AML-193 (cell line): ENCODE measurements at regions not wholly inside any gene's neighbourhood (a gene's known extent, or its start where the extent isn't known, plus 50 kb on each side); places are given as distances from the start of the nearest gene placed in this dataset.

Experiments used
- DNase-seq, 2 experiments: peaks; one replicate each; lab custom pipeline; 2025; lab: John Stamatoyannopoulos, UW

- DNase-seq: no peak
Observed at GRCh38 chr9:82621447-82621846, 441.5 kb downstream of the RASEF start.

GRCh38 chr9:82637368-82637767 lies 425.6 kb downstream of the RASEF start:
- DNase-seq: no peak

DNA sequence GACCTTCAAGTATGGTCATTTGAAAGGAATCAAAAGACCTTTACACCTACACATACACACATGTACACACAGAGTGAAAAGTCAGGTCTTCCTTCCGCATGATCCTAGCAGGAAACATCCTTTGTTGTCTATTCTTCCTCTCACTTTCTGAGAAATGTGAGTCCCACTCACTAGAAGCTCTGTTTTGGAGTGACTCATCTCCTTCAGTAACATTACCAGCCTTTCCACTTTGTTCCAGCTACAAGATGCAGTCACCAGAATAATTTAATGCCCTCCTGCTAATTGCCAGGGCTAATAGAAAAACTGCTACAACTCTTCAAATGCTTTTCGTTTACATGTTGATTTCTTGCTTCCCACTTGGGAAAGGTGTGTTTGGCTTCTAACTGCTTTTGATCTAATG lies 417.3 kb downstream of the RASEF start:
- DNase-seq: no peak

DNA sequence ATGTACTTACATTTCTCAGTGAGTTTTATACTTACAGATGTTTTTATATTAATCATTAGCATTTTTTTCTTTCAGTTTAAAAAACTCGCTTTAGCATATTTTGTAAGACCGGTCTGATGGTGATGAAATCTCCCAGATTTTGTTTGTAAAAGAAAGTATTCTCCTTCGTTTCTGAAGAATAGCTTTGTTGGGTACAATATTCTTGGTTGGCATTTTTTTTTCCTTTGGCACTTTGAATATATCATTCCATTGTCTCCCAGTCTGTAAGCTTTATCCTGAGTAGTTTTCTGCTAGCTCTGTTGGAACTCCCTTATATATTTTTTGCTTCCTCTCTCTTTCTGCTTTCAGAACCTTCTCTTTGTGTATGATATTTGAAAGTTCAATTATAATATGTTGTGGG lies 412.6 kb downstream of the RASEF start:
- no peak for DNase-seq

DNA sequence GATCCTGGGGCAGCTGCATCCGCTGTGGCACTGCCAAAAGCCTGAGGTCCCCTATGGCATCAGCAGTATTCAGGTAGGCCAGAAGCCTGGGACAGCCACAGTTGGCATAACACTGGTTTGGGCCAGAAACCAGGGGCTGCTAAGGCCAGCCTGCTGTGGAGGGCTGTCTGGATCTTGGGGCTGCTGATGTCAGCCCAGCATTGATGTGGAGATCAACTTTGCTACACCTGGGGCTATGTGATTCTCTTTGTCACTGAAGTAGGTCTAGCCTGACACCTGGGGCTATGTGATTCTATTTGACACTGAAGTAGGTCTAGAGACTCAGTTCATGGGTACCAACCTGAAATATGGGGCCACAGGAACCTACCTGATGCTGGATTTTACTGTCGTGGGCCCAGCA lies 411.5 kb downstream of the RASEF start:
- DNase-seq: no peak

DNA sequence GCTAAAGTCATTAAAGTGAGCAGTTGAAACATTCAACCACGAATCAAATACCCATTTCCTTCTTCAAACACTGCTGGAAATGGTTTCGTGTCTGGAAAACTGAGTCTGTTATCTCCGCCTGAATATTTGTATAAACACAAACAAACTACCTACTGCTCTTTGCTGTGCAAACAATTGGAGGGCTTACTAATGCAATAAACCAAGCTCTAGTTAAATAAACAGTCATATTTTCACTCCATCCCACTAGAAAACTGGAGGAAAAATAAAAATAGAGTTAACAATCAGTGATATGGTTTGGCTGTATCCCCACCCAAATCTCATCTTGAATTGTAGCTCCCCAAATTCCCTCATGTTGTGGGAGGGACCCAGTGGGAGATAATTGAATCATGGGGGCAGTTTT lies 397.6 kb downstream of the RASEF start:
- no peak for DNase-seq

DNA sequence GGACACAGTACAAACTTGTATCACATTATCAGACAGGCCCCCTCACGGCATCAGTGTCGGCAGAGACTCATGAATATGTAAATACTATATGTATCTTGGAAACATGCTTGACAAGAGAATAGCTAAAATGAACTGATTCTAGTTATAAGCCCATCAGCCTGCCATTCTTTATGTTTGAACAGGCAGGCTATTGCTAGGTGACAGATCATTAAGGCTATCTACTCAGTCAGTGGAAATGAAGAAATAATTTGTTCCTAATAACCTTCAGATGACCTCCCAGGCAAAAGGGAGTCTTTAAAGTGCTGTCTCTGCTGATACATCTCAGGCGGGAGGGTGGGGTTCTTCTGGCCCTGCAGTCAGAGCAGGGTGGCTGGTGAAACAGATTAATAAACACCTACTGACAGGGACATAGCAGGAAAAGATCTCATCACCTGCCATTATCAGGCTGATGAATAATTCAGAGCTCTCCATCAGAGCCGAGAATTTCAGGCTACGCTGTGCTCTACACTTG lies 394.2 kb downstream of the RASEF start:
- DNase-seq: no peak

GRCh38 chr9:82670000-82670399 lies 392.9 kb downstream of the RASEF start:
- DNase-seq: no peak

GRCh38 chr9:82670726-82671125 lies 392.2 kb downstream of the RASEF start:
- no peak for DNase-seq

DNA sequence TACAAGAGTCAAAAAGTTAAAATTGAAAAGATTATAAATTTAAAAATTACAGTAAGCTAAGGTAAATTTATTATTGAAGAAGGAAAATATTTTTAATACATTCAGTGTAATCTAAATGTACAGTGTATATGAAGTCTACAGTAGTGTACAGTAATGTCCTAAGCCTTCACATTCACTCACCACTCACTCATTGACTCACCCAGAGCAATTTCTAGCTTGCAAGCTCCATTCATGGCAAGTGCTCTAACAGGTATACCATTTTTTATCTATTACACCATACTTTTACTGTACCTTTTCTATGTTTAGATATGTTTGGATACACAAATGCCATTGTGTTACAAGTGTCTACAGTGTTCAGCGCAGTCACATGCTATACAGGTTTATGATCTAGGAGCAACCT lies 389.7 kb downstream of the RASEF start:
- DNase-seq: no peak

GRCh38 chr9:82673919-82674318 lies 389.0 kb downstream of the RASEF start:
- no peak for DNase-seq

GRCh38 chr9:82675102-82675501 lies 387.8 kb downstream of the RASEF start:
- no peak for DNase-seq

DNA sequence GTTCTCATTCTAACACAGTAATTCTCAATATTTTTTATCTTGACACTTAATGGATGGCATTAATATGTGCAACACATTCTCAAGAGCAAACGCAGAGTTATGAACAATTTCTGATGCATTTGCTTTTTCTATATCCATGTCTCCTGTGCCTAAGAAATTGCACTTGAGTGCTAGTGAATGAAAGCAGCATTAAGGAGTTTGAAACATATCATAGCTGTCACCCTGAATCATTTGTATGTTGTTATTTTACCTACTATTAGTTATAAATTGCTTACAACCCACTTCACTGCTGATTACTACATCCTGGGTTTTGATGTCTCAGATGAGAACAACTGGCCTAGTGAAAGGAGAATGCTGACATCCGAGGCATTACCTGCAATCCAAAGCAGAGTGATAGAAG lies 387.3 kb downstream of the RASEF start:
- no peak for DNase-seq

DNA sequence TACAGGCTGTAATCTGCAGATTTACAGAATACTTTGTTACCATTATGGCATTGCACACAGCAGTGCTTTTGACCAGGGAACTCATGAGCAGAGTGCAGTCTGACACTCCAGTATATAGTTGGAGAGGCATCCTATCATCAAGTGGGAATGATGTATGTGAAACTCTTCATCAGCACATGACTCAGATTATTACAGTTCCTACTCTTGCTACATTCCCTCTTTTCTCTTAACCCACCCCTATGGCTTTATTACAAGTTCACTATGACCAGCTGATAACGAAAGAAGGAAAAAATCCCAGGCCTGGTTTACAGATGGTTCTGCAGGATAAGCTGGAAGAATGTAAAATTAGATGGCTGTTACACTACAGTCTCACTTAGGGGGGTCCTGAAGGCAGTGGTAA lies 385.9 kb downstream of the RASEF start:
- DNase-seq: no peak

- DNase-seq: no peak
Observed at GRCh38 chr9:82679472-82679871, 383.5 kb downstream of the RASEF start.

DNA sequence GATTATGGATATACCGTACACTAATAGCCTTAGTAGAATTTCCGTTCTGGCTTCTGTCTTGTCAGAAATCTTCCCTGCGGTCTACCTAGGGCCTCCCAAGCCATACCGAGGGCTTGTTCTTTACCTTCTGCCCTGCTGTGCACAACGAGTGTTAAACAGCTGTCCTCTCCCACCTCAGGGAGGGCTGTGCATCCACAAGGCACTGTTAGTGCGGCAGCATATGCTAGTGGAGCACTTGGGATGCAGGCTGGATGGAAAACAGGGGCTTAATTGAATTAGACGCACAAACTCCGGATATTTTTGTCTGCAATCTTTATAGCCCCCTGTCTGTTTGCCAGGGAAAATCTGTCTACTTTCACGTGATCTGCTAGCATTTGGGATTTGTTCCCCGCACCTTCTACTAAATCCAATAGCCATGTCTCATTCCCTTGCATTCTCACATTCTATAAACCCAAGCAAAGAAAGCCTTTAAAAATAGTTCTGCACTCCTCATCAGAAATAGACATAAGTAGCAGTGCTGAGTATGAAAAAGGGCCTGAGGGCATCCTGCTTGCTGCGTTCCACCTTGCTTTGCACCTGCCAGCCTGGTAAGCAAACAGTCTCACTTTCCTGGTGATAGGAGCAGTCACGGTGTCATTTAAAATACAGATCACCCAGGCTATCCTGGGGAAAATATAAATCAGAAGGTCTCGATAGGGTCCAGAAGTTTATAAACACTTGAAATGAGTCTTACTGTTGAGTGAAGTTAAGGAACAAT lies 382.6 kb downstream of the RASEF start:
- no peak for DNase-seq

GRCh38 chr9:82681809-82682208 lies 381.1 kb downstream of the RASEF start:
- no peak for DNase-seq

DNA sequence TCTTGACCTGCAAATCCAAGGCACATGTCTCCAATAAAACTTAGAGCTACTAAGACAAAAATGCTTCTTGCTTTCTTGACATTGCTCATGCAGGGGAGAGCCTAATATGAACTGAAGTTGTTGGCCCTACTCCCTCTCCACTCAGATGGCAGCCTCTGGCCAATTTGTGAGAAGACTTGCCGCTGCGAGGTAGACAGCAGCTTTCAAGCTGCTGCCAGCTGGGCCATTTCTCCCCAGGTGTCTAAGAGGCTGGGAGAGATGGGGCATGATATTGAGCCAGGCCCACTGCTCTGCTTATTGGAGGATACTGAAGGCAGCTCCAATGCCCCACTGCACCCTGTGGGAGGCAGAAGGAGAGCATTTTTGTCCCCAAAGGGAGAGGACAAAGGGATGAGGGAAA lies 380.5 kb downstream of the RASEF start:
- no peak for DNase-seq

- DNase-seq: no peak
Observed at GRCh38 chr9:82695704-82696103, 367.2 kb downstream of the RASEF start.

GRCh38 chr9:82706786-82707185 lies 356.2 kb downstream of the RASEF start:
- no peak for DNase-seq

- no peak for DNase-seq
Observed at GRCh38 chr9:82716821-82717220, 346.1 kb downstream of the RASEF start.

GRCh38 chr9:82720515-82720914 lies 342.4 kb downstream of the RASEF start:
- DNase-seq: no peak

DNA sequence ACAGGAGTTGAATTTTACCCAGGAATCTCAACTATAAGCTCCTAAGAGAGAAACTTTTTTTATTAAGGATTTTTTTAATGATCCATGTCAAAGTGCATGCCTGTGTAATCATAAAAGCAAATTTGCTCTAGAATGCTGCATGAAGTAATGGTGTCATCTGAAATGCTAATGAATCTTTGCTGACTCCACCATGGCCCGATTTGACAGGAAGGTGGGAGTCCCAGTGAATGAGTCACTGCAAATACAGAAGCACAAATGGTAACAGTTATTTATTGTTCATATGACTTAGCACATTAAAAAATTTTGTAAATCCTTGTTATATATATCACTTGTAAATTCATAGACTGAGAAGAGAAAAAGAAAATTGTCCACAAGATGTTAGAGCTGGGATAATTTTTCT lies 341.3 kb downstream of the RASEF start:
- no peak for DNase-seq

DNA sequence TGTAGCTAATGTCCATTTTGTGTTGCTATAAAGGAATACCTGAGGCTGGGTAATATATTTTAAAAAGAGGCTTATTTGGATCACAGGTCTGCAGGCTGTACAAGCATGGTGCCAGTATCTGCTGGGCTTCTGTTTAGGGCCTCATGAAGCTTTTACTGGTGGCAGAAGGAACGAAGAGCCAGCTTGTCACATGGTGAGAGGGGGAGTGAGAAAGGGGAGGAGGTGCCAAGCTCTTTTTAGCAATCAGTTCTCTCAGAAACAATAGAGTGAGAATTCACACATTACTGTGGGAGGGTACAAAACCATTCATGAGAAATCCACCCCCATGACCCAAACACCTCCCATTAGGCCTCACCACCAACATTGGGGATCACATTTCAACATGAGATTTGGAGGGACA lies 340.9 kb downstream of the RASEF start:
- DNase-seq: no peak
